NT2/D1 (cell line): ENCODE measurements at regions not wholly inside any gene's neighbourhood (a gene's known extent, or its start where the extent isn't known, plus 50 kb on each side); places are given as distances from the start of the nearest gene placed in this dataset.

Experiments
- YY1 ChIP-seq: IDR thresholded peaks from 2 replicates; pipeline ENCODE4 v1.6.1; 2011; ENCODE audit not compliant: insufficient read length, insufficient read depth
- ZNF274 ChIP-seq: IDR thresholded peaks from 2 replicates; pipeline ENCODE4 v1.6.1; 2011; ENCODE audit warnings: mild to moderate bottlenecking, low read depth, low read length

GRCh38 chr11:95606824-95607223 is 182.8 kb downstream of the FAM76B start:
- no peak for TF ChIP-seq YY1
- no peak for TF ChIP-seq ZNF274
